GM21367 (cell line): ENCODE measurements at regions not wholly inside any gene's neighbourhood (a gene's known extent, or its start where the extent isn't known, plus 50 kb on each side); places are given as distances from the start of the nearest gene placed in this dataset.
"Not testable (repeated sequence)": the region's sequence is repeated elsewhere in the genome, so short reads cannot be mapped to it uniquely, and the experiment has no call there.

Source experiments
- ATAC-seq: cut with Tn5 transposase; IDR thresholded peaks from one replicate; pipeline ENCODE4 v1.9.1; 2021; ENCODE audit not compliant: unreplicated experiment

DNA sequence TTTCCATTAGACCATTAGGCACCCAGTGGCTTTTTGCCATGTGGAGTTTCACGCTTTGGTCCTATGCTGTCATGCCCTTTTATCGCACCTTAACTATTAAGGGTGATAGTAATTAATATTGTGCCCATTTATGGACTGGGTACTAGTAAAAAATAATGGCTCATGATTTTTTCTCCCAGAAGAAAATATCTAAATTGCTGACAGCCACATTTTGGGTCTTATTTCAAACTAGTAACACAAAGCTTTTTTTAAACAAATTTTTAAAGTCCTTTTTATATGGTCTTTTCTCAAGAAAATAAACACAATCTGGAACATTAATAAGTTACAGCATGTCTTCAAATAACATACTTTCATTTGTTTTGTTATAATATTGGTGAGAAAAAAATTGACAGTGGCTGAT lies 179.7 kb downstream of the ANKRD7 start:
- no peak for ATAC-seq

DNA sequence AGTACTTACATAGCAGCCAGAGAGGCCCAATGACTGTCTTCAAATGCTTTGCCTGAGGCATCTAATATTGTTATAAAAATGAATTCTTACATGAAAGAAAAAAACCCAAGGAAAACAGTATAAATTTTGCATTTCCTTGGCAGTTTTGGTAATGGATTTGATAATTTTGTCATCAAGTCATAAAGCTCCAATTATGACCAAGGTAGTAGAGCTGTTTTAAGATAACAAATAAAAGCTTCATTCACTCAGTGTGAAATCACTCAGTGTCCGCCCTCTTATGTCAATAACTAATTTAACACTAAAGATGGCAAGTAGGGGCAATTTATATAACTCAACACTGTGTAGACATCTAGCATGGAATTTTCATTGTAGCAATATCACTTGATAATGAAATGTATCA lies 193.9 kb downstream of the ANKRD7 start:
- ATAC-seq, result no peak

DNA sequence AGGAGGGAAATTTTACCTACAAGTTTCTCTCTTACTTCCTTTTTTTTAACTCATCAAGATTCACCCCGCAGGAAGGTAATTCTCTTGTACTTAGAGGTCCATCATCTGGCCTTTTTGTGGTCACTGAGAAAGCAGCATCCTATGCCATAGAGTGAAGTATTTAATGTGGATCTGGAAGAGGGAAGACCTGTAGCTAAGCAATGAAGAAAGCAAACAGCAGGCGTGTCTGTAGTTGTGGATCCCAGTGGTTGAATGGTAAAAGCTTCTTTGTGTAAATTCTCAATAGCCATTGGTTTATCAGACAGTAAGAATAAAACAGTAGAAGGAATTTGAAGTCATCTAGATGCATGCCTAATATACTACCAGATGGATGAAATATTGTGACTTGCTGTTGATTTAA lies 196.4 kb downstream of the ANKRD7 start:
- no peak for ATAC-seq

DNA sequence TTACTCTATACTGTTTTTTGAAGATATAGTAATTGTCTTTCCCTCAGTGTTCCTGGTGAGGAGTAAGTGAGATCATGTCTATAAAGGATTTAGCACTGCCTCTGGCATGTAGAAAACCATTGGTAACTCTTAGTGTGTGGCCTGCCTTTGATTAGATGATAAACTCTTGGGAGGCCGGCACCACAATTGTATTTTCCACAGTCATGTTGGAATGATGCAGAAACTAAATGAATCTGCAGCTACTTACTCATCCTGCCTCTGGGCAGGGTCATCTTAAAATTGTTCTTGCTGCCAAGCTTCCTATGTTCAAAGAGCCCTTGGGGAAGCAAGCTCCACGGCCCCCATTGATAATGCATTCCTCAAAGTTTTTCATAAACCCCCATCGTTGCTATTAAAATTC lies 204.6 kb downstream of the ANKRD7 start:
- no peak for ATAC-seq

DNA sequence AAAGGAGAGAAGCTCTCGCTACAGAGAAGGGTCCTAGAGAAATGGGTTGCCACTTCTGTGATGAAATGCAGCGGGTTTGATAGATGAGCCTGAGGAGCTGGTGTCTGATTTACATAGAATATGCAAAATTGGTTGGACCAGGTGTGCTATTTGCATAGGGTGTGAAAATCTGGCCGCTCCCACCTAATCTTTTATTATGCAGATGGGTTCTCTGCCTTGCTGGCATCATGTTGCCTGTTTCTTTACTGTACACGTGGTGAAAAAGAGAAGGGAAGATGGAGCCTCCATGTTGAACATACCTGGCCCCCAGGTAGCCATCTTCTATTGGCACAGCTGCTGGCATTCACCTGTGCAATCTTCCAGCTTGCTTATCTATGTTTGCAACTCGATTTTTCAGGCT lies 212.2 kb downstream of the ANKRD7 start:
- ATAC-seq, result no peak

DNA sequence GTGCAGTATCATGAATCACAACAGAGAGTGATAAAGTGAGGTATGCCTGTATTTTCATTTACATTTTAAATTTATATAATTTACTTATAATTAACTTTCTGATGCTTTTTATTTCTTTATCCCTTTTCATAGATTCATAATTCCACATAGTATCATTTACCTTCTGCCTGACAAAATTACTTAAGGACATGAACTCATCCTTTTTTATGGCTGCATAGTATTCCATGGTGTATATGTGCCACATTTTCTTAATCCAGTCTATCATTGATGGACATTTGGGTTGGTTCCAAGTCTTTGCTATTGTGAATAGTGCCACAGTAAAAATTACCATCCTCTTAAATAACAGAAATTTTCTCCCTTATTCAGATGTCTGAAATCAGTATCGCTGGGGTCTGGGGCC lies 224.5 kb downstream of the ANKRD7 start:
- ATAC-seq, result not testable (repeated sequence)

DNA sequence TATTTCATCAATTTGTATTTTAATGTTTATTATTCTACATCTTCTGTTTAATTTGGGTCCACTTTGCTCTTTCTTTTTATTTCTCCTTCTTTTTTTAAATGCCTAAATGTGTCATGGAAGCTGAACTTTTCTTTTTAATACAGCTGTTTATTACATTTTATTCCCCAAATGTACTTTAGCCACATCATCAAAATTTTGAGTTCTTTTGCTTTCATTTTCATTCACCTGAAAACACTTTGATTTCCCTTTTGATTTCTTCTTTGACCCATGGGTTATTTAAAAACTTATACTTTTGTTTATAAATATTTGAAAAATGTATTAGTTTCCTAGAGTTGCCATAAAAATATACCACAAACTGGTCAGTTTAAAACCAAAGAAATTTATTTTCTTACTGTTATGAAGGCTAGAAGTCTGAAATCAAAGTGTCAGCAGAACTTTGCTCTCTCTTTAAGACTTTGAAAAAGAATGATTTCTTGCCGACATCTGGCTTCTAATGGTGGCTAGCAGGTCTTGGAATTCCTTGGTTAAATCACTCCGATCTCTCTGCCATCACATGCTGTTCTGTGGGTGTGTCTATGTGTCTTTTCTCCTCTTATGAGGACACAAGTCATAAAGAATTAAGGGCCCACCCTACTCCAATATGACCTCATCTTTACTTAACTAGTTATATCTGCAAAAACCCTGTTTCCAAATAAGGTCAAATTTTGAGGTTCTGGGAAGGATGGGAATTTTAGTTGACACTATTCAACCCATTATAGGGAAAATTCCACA lies 225.5 kb downstream of the ANKRD7 start:
- ATAC-seq, result no peak

DNA sequence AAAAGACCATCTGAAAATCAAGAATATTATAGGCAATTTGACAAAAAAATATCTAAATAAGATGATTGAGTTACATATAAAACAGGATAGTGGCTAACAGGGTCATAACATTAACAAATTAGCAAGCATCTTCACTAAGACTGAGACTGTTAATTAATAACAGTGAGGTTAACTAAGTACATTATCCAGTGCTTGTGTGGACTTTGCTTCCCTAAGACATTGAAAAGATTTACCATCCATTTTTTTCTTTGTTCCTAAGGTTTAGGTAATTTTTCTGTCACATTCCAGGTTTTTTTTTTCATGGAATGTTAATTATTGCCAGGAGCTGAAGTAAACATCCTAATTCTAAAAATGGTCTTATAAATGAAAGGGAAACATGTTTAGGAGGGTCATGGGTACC lies 227.6 kb downstream of the ANKRD7 start:
- ATAC-seq, result no peak

DNA sequence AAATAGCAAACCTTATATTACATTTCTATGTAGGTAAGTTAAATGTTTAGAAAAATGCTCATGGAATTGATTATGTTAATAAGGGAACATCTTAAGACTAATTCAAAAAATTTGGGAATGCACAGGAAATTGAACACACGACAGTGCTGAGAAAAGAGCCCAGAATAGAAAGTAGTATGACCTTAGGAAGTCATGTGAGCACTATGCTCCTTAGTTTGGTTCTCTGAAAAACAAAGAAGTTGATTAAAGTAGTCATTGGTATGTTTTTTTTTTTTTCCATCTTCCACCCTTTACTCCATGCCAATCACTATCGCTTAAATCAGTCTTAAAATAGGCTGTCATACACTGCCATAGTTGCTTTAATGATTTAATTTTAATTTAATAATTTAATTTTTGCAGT lies 242.9 kb downstream of the ANKRD7 start:
- no peak for ATAC-seq

DNA sequence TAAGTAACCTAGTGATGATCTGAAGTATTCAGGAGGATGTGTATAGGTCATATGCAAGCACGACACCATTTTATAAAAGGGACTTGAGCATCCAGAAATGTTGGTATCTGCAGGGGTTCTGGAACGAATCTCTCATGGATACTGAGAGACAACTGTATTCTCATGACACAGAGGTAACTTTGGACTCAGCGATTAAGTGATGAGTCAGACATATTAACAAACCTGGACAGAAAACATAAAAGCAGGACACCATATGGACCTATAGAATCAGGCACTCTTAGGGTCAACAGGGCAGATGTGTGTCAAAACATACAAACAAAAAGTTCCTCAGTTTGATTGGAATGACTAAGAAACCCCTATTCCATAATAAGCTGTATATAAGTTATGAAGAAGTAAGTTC lies 248.1 kb downstream of the ANKRD7 start:
- ATAC-seq, result no peak

DNA sequence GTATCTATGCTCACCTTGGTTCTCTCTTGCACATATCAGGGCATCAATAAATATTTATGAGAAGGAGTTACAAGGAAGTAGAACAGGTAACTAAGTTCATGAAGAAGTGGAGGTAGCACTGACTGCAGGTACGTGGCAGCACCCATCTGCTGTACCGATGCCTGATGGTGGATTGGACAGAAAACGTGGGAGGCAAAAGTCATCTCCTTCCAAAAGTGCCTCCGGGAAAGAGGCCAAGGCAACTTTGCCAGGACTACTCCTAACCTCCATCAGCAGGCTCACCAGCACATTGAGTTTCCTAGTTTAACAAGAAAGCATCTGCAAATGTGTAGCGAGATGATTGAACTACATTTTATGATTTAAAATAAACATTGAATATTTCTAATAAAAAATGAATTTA lies 248.8 kb downstream of the ANKRD7 start:
- ATAC-seq, result no peak

DNA sequence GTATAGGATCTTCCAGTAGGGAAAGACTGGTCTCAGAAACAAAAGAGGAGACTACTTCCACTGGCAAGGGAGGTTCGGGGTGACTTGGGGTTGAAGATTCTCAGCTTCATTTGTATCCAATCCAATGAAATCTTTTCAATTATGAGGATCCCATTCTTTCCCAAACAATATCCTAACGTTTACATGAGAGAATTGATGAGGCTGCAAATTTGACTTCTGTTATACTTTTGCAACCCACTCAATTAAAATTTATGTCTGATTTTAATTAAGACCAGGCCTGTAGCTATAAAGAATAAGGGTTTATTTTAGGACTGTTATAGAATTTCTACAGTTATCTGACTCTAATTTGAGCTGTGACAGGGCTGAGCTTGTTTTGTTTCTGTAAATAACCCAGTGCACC lies 251.5 kb downstream of the ANKRD7 start:
- no peak for ATAC-seq

DNA sequence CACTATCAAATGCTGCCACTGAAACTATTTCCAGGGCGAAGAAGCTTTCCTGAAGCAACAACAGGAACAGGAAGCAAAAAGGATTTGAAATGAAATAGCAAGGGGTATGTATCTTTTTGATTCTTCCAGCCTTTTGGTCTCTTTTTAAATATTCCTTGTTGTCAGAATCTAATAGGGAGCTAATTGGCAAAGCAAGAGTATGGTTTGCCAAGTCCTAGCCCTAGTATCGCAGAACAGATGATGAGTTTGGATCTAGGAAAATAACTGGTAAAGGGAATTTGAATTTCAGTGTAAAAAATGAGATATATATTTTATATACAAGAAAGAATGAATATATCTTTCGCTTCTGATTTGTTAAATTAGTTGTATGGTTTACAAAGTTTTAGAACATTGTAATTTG lies 252.5 kb downstream of the ANKRD7 start:
- ATAC-seq, result no peak

DNA sequence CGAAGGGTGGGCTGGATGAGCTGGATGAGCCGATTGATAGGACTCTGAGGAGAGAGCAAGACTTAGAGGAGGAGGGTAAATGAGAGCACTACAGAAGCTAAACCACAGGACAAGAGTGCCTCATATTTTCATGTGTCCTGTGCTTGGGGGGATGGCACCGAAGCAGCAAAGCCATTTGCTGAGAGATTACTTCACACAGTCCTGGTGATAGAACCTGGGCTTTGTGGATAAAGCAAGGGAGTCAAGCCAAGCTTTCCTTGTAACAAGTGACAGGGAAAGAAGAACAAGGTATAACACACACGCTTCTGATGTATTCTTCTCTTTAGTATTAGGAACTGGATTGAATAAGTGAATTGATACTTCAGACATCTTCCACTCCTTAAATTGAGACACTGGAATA lies 253.7 kb downstream of the ANKRD7 start:
- ATAC-seq, result no peak

DNA sequence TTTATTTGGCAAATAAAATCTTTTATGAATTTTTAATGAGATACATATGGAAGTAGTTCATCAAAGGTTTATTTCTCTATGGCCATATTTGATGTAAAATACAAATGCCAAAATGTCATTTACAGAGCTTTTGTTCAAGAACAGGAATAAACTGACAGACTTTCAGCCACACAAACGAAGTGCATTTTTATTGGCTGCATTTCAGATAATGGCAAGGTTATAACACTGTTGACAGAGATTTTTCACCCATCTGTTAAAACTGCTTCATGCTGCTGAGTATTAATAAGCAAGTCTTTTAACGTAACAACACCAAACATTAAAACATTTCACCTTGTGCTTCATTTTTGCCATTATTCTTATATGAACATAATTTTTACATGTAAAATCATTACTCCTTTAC lies 254.4 kb downstream of the ANKRD7 start:
- ATAC-seq, result no peak

DNA sequence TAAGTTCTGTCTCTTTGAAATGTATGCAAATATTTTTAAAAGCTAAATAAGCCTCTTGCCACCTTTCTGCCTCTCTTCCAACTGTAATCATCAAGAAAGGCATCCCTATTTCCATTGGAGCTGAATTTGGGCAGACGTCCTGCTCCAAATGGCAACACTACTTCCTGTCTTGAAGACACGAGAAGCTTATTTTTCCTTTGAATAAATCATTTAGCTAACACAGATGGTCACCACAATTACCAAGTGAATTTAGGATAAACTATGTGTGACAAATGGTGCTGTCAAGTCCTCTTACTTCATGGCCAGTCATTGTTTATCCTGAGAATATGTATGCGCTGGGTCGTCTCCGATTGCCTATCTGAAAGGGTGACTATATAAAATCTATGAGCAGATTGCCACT lies 268.0 kb downstream of the ANKRD7 start:
- no peak for ATAC-seq

DNA sequence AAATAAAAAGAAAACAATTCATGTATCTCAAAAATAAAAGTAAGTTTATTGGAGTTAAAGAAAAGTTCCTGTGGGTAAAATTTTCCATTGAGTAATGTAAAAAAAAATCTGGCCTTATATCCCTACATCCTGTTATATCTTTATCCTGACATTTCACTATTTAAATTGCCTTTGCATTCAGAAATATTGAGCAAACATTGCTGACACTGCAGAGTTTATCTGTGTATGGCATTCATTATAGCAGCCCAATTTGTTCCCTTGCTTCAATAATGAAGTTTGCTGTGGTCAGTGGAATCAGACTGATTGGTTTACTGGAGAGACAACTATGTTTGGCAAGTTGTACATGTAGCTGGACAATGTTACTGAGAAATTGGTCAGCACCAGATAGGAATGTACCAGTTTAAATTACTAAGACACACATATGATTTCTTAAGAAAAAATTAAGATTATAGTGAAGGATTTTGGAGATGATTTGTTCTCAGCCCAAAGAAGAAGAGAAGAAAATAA lies 271.7 kb downstream of the ANKRD7 start:
- no peak for ATAC-seq

DNA sequence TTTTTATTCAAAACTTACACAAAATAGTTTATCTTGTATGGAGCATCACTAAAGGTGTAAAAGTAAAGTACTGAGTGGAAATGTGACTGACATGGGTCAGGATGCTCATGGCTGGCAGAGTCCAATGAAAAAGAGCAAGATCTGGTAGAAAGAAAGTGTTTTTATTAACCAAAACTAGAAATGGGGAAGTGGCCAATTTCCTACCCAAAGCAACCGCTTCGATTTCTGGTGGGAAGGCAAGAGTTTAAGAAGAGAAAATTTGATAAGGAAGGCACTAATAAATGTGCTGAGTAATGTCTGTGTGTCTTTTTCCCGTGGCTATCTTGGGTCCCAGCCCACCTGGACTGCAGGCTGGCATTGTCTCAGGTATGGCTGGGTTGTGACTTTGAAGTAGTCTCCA lies 277.7 kb downstream of the ANKRD7 start:
- no peak for ATAC-seq

DNA sequence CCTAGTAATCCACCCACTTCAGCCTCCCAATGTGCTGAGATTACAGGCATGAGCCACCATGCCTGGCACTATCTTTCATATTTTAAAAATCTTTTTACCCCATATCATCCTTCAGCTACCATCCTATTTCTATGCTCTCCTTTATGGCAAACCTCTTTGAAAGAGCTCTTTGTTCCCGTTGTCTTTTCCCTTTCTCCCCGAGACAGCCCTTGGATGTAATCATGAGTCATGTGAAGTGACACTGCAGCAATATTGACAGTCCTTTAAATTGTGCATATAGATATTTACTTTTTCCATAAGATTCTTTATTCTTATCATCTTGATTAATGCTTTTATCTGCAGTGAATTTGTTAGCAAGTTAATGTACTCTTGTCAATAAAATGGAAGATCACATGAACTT lies 286.6 kb downstream of the ANKRD7 start:
- ATAC-seq, result no peak

DNA sequence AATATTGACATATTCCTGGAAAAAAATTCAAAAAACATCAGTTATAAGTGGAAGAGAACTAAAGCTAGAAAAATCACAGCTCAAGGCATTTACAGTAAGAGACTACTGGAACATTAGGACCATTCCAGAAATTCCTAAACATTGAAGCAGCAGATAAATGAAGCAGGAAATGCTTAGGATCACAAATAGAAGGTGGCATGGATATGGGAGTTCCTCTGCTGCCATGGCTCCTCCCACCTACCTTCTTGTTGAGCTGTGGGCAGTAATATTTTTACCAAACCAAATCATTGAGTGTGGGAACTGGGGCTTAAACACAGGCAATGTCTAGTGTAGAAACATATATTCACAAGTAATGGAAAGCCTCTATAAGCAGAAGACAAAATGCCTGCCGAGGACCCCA lies 292.8 kb downstream of the ANKRD7 start:
- ATAC-seq, result no peak

DNA sequence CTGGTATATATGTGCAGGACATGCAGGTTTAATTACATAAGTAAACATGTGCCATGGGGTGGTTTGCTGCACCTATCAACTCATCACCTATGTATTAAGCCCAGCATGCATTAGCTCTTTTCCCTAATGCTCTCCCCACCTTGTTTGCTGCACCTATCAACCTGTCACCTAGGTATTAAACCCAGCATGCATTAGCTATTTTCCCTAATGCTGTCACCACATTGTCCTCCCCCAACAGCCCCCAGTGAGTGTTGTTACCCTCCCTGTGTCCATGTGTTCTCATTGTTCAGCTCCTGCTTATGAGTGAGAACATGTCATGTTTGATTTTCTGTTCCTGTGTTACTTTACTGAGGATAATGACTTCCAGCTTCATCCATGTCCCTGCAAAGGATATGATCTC lies 300.5 kb downstream of the ANKRD7 start:
- no peak for ATAC-seq

DNA sequence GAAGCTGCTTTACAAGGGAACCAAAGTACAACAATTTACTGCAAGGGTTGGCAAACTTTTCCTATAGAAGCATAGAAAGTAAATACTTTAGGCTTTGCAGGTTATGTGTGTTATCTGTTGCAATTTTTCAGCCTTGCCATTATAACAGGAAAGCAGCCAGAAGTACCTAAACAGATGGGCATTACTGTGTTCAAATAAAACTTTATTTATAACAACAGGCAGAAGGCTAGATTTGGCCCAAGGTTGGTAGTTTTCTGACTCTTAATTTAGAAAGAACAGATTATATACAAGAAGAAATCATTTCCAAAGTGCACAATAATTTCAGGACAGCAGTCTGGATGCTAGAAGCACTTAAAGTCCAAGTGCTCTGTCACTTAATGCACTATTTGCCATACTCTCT lies 307.1 kb downstream of the ANKRD7 start:
- ATAC-seq, result no peak

DNA sequence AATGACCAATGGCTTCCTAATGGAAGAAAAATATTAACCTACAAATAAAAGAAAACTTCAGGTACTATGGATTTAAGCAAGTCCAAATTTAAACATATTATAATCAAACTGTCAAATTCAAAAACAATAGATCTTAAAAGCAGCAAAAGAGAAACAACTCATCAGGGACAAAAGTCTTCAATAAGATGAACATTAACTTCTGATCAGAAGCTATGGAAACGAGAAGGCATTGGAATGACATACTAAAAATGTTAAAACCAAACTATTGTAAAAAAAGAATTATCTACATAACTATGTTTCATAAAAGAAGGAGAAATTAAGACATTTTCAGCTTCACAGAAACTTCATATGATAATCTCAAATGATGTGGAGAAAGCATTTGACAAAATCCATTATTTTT lies 334.7 kb downstream of the ANKRD7 start:
- no peak for ATAC-seq
